ENCODE measurements at regions not wholly inside any gene's neighbourhood (a gene's known extent, or its start where the extent isn't known, plus 50 kb on each side); places are given as distances from the start of the nearest gene placed in this dataset.

DNA sequence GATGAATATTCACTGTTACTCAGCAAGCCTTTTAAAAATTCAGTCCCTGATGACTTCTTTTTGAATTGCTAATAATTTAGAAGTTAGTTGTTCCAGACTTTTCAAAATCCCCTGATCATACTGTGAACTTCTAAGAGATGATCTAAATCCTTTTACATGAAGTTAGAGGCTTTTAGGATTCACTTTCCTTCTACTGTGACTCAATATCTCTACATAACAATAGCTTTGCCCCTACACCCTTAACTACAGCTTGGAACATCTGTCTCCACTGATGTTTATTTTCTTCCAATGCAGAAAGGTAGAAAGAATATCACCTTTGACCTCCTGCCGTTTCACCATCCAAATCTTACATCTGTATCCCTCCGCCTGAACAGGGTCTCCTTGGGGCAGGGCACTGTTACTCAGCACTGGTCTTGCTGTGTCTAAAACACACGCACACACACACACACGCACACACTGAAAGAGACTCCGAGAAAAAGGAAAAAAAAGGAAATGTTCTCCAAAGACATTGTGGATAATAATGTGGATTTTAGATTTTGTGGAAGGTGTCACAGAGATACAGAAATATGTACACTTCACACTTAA, 111.6 kb upstream of the GPRIN3 start:
- H3K9me3 Mint-ChIP-seq (ENCODE audit: unreplicated experiment) = no peaks in the 10 kb centered on the region
- no peak for TF ChIP-seq CTCF (IDR thresholded peaks at IDR 0.05; ENCODE audit: unreplicated experiment)
- H3K36me3 Mint-ChIP-seq (ENCODE audit: low read depth, unreplicated experiment) = no peaks in the 10 kb centered on the region
- H3K4me3 Mint-ChIP-seq (ENCODE audit: unreplicated experiment) = no peak overlapping the region
- H3K27ac Mint-ChIP-seq (ENCODE audit: unreplicated experiment) = no peak overlapping the region
- peaks cover 10% of the 10 kb centered on the region for H3K4me1 Mint-ChIP-seq (ENCODE audit: unreplicated experiment)
- no peak for DNase-seq (ENCODE audit: low spot score)
- H3K27me3 Mint-ChIP-seq (ENCODE audit: unreplicated experiment) = no peaks in the 10 kb centered on the region

GRCh38 chr4:89416960-89417359, 109.4 kb upstream of the GPRIN3 start:
- Mint-ChIP-seq H3K4me1 (ENCODE audit: unreplicated experiment) (peaks cover 9% of the 10 kb centered on the region), H3K9me3 (ENCODE audit: unreplicated experiment) (no peaks in the 10 kb centered on the region), H3K4me3 (ENCODE audit: unreplicated experiment) (no peak overlapping the region), H3K27ac (ENCODE audit: unreplicated experiment) (no peak overlapping the region), H3K27me3 (ENCODE audit: unreplicated experiment) (no peaks in the 10 kb centered on the region), H3K36me3 (ENCODE audit: low read depth, unreplicated experiment) (no peaks in the 10 kb centered on the region)
- DNase-seq (ENCODE audit: low spot score) = no peak
- TF ChIP-seq CTCF (IDR thresholded peaks at IDR 0.05; ENCODE audit: unreplicated experiment) = no peak

DNA sequence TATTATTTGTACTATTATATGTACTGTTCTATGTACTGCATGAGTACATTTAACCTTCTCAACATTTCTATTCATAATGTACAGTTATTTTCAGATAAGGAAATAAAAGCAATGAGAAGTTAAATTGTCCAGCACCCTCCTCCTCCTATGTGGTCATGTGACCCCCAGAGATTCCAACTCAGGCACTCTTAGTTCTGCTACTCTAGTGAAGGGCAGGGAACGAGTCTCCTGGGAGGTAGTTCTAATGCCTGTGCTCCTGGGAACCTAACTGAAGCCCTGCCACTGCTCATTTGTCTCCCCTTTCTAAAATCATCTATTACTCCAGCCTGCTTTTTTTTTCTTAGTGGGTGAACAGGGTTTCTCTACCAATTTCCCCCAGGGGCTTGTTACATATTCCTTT, 105.9 kb upstream of the GPRIN3 start:
- no peaks in the 10 kb centered on the region for H3K27me3 Mint-ChIP-seq (ENCODE audit: unreplicated experiment)

DNA sequence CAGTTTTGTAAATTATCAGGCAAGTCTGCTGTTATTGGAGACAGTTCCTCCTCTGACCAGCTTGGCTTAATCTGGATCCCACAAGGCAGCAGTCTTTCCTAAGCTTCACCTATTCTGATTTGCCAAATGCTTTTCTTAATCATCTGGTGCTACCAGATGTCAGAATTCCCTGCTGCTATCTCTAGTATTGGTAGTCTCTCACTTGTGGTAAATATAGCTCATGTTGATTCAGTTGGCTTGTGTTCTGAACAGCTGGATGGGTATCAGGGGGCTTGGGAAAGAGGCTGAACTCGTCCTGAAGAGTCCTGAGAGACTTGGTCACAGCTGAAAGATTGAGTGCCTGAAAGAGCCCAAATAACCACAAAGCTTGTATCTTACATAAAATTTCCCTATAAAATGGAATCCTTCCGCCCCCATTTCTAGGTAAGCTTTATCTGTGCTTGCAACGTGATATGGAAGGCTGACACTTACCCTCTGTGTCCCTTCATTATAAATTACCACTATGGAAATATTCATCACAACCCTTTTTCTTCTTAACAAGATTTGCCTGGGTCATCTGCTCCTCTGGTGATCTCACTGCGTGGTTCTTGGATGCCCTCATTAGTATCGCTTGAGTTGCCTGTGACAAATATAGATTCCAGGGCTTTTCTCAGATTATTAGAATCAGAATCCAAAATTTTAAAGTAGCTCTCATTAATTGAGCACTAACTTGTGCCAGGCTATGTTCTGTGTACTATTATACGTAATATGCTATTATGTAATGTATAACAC, 104.1 kb upstream of the GPRIN3 start:
- Mint-ChIP-seq H3K27ac (ENCODE audit: unreplicated experiment) (no peak overlapping the region), H3K27me3 (ENCODE audit: unreplicated experiment) (no peaks in the 10 kb centered on the region), H3K9me3 (ENCODE audit: unreplicated experiment) (no peaks in the 10 kb centered on the region), H3K4me3 (ENCODE audit: unreplicated experiment) (no peak overlapping the region), H3K36me3 (ENCODE audit: low read depth, unreplicated experiment) (no peaks in the 10 kb centered on the region), H3K4me1 (ENCODE audit: unreplicated experiment) (peaks cover 28% of the 10 kb centered on the region)
- no peak for DNase-seq (ENCODE audit: low spot score)
- no peak for TF ChIP-seq CTCF (IDR thresholded peaks at IDR 0.05; ENCODE audit: unreplicated experiment)

More for the DNA sequence above, 105.9 kb upstream of the GPRIN3 start:
- no peak for TF ChIP-seq CTCF (IDR thresholded peaks at IDR 0.05; ENCODE audit: unreplicated experiment)
- Mint-ChIP-seq H3K36me3 (ENCODE audit: low read depth, unreplicated experiment) (no peaks in the 10 kb centered on the region), H3K4me1 (ENCODE audit: unreplicated experiment) (peaks cover 25% of the 10 kb centered on the region), H3K27ac (ENCODE audit: unreplicated experiment) (no peak overlapping the region), H3K4me3 (ENCODE audit: unreplicated experiment) (no peak overlapping the region), H3K9me3 (ENCODE audit: unreplicated experiment) (no peaks in the 10 kb centered on the region)
- no peak for DNase-seq (ENCODE audit: low spot score)

- Mint-ChIP-seq H3K4me3 (ENCODE audit: unreplicated experiment) (no peak overlapping the region), H3K27me3 (ENCODE audit: unreplicated experiment) (no peaks in the 10 kb centered on the region), H3K36me3 (ENCODE audit: low read depth, unreplicated experiment) (no peaks in the 10 kb centered on the region), H3K4me1 (ENCODE audit: unreplicated experiment) (peaks cover 28% of the 10 kb centered on the region), H3K9me3 (ENCODE audit: unreplicated experiment) (no peaks in the 10 kb centered on the region), H3K27ac (ENCODE audit: unreplicated experiment) (no peak overlapping the region)
- DNase-seq (ENCODE audit: low spot score) = no peak
- no peak for TF ChIP-seq CTCF (IDR thresholded peaks at IDR 0.05; ENCODE audit: unreplicated experiment)
Measured at GRCh38 chr4:89410687-89411086, 103.1 kb upstream of the GPRIN3 start.
